Muscle of back (tissue), 3 donors: ENCODE measurements at regions not wholly inside any gene's neighbourhood (a gene's known extent, or its start where the extent isn't known, plus 50 kb on each side); places are given as distances from the start of the nearest gene placed in this dataset.

Experiments
- DNase-seq, 3 donors: peaks; one replicate each; pipeline versions ENCODE4 v3.0.0 to v3.0.0-alpha.2; 2013

DNA sequence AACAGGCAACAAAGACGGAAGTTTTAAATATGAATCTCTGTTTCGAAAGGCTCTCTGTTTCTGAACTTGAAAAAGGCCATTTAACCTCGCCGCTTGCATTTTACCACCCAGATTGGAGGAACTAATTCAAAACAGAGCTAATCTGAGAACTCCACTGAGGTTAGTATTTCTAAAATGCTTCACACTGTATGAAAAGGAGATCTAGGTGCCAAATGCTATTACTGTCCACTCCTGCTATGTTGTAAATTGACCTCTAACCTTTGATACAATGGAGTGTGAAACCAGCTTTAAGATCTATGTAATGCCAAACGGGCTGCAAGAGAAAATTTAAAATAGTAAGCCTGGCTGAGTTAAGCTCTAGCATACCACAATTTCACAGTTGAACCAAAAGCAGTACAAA is 364.5 kb downstream of the IRS1 start:
- DNase-seq, result no peak

DNA sequence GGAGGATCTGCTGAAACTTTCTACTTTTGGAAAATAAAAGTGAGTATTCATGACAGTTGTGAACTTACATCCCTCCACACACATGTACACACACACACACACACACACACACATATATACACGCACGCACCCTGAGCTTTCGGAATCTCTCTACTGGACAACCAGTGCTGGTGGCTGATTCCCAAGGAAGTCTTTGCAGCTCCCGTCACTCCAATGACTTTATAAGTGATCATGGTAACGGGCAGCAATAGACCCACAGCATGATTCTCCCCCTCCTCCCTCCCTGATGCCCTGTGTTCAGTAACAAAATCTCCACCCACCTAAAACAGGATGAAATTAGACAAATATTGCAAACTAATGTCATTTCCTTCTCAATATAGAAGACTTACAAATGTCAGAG is 364.9 kb downstream of the IRS1 start:
- no peak for DNase-seq

DNA sequence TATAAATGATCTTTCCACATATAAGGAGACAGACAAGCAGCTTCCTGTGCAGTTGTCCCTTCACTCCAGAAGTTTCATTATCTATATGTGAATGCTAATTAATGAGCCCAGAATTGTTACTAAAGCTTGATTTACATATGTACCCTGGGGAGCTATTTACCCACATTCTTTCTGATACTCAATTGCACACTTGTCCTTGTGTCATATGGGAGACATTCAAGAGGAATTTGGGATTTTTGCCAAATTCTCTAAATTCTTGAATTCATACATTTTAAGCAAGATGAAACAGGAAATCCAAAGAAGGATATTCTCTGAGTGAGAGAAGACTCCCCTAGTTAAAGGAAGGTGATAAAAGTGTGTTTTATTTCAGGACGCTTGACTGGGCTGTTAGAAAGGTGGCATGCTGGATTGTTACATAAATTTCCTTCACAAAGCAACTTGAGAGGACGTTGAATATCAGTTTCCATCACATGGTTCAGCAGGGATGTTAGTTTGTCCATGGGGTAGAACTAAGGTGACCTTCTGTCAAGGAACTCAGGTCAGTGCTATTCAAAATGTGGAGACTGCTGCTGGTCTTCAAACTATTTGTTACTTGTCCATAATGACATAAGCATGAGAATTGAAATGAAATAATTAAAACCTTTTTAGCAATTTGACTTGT is 368.2 kb downstream of the IRS1 start:
- DNase-seq, result peak in 2 of 3 donors; percentile 41 to 78

DNA sequence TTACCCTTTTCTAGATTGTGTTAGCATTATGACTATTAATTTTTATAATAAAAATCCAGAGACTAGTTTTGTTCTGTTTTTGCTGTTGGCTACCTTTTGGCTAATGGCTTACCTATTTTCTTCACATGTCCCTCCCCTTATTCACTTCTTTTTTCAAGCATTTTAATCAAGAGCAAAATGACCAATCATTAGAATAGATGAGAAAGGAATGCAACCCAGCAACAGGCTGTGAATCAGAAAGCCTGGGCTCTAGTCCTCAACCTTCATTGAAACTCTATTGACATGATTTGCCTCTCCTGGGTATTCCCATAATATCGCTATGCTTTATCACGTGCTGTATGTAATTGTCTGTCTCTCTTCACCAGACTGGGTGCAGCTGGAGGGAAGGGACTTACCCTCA is 370.1 kb downstream of the IRS1 start:
- no peak for DNase-seq

DNA sequence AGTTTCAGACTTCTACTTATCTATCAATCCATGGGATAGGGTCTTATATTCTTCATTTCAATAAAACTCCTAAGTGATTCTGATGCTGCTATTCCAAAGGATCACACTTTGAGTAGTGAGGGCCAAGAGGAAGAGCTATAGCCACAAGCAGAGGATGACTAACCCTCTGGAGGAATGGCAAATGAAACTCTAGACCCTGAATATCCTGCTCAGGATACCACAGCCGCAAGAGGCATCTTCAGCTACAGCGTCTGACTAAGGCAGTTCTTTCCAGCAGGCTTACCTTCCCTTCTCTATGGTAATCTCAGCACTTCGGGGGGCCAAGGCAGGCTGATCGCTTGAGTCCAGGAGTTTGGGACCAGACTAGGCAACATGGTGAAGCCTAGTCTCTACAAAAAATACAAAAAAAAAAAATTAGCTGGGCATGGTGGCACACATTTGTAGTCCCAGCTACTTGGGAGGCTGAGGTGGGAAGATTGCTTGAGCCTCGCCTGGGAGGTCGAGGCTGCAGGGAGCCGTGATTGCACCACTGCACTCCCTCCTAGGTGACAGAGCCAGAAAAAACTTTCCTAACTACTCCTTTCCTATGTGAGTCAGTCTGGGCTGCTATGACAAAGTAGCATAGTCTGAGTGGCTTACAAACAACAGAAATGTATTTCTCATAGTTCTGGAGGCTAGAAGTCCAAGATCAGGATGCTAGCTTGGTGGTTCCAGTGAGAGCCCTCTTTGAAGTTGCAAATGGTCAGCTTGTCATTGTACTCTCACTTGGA is 371.9 kb downstream of the IRS1 start:
- DNase-seq, result peak in 1 of 3 donors; percentile 92

DNA sequence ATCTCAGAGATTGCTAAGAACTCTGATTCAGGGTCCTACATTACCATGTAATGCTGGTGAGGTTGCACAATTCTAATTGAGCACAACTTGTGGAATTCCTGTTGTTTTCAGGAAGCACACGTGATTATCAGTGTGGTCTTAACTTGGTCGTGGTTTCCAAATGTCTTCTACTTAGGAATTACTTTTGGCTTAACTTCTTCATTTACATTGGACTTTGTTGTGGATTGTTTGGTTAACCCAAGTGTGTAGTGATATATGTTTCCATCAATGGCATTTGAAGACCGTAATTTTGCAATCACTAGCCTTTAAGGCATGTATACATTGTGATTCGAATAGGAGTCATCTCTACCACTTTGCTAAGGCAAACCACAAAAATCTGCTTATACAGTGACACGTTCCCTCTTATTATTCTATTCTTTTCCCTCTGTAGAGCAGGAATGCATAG is 373.3 kb downstream of the IRS1 start:
- peak in 1 of 3 donors; percentile 98 for DNase-seq

DNA sequence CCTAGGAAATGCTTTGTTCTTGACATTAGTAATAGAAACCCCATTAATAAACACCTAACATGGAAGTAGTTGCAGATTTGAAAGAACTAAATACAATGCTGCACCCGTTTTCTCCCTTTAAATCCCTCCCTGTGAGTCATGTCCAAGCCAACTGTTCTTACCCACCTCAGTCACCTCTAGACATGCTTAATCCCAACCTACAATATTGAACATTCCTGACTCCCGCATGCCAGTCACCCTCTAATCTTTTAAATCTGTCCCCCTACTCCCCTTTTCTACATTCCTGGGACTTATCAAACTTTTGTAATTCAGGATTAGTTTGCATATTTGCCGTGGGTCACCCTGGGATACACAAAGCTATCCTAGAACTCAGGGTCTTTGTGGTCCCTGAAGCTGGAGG is 374.6 kb downstream of the IRS1 start:
- DNase-seq, result no peak

DNA sequence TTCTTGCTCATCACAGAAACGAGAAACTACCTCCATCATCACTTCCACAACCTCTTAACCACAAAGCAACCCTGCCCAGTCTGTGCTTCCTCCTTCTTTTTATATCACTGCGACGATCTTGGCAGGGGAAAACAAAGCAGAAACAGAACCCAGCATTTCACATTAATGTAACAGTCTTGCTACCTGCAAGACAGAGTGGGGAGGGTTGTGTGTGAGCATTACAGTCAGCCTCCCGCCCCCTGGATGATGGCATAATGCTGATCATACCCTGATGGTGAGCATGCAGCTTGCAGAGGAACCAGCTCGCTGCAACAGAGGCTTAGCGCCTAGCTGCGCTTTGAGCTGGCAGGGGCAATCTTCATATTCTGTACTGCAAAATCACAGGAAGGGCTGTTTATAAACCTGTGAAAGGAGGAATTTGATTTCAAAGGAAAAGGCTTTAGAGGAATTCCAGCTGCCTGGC is 376.1 kb downstream of the IRS1 start:
- peak in 1 of 3 donors; percentile 50 for DNase-seq

DNA sequence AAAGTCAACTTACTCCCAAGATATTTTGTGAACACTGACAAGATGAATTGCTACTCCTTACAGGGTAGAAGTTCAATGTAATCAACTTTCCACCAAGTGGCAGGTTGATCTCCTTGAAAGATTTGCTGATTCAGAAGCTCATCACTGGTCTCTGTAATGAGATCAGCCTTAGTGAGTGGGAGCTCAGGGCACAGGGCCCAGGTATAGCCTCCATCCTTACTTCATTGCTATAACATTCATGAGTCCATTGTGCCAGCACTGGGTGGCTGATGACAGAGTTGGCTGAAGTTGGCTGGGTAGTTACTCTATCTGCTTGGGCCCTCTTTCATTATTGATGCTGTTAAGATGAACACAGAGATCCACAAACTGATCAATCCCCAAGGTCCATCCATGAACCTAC is 379.0 kb downstream of the IRS1 start:
- no peak for DNase-seq

DNA sequence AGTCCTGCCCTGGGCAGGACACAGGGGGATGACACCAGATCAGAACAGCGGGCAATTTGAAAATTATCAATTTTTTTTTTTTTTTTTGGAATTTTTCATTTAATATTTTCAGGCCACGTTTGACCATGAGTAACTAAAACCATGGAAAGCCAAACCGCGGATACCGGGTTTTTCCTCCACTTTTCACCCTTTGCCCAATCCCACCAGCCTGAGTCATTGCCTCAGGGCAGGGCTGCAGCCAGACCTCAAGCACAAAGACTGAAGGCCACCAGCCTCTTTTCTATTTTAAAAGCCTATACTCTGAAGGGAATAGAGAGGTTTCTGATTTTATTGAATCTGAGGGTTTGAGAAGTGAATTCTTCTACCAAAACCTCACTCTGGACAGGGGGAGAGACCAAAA is 381.1 kb downstream of the IRS1 start:
- DNase-seq, result no peak

DNA sequence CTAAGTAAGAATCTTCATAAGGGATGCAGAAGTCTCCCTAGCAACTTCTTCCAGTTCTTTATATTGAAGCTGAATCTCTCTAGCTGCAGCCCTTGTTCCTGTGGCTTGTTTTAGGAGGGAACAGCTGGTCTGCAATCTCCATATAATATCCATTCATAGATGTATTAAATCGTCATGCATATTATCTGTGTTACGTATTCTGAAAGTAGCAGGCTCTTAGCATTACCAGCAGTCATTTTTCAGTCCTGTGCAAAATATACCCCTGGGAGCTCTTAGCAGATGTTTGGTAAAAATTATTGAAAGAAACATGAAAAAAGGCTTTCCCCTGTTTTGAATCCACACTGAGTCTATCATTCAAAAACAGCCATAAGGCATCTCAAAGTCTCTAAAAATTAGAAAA is 385.3 kb downstream of the IRS1 start:
- DNase-seq, result peak; percentile 74 to 90 (median 82)

DNA sequence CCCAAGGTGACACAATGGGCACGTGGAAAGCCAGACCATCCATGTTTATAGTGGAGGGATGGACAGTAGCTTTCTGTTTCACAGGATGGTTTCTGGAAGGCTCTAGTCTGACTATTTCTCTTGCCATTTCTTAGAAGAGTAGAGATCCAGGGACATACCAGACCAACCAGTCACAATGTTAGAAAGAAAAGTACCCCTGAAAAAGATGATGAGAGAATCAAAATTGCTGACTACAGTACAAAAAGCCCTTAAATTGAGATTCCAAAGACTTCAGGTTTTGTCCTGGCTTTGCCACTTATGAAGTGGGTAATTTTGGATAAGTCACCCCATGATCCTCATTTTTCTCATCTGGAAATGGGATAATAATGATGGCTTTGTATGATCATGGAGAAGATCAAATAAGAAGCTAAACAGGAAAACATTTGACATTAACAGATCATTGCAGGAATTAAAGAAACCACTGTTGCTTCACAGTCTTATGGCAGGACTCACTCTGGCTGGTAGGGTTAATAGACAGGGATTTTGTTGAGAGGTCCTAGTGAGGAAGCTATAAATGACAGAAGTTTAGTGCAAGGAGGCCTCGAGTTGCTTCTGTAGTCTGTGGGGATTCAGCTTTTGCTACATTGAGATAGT is 386.0 kb downstream of the IRS1 start:
- DNase-seq, result no peak

DNA sequence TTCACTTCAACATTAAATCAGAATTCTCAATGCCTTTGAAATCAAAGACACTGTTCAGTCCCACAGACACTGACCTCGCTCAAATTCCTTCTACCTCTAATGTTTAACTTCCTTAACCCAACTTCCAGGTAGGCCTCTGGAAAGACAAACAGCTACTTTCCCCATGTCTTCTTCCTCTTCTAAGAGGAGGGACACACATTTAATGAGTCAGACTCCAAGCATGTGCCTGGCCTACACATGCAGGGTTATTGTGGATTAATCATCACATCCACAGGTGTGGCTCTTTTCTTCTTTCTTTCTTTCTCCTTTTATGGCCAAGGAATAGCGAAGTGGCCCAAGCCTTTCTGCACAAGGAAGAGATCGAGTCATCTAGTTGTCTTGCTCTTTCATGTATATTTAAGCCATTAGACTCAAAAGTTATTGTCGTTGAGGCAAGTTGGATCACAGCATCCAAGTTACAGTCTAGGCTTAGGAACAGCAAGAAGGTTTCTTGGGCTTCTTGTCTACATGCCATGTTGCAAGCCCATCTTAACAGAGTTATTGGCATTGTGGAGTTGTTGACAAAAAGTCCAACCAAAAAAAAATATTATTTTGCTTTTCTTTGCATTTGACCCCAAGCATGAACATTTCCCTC is 387.8 kb downstream of the IRS1 start:
- peak in 1 of 3 donors; percentile 51 for DNase-seq

DNA sequence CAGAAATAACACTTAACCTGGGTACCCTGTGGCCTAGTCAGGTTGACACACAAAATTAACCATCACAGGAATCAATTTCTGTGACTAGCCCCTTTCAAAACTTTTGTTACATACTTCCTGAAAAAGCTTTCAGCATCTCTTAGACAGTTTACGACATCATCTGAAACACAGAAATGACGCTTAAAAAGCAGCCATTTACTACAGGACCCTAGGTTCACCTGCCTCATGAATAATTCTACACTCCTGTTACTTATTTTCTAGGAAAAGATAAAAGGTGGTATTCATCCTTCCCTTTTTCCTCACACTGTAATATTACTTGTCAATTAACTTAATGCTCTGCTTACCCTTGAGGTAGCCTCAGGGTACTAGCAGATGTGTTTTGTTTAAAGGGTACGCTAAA is 388.4 kb downstream of the IRS1 start:
- no peak for DNase-seq

DNA sequence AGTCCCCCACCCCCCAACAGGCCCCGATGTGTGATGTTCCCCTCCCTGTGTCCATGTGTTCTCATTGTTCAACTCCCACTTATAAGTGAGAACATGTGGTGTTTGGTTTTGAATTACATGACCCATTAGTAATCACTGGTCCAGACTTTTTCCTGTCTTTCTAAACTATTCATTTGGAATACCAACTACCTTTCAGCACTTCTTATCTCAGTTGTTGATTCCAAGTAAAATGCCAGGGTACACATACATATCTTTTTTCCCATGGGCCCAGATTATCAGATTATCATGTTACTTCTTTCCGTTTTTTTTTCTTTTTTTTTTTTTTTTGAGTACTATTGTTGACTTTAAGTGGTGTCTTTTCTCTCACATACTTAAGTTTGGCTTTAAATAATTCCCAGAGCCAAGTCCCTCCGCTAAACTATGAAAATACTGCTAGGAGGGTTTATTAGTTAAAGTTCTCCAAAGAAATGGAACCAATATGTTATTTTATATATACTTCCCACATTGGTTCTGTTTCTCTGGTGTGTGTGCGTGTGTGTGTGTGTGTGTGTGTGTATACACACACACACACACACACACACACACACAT is 389.3 kb downstream of the IRS1 start:
- DNase-seq, result peak in 2 of 3 donors; percentile 28 to 33

DNA sequence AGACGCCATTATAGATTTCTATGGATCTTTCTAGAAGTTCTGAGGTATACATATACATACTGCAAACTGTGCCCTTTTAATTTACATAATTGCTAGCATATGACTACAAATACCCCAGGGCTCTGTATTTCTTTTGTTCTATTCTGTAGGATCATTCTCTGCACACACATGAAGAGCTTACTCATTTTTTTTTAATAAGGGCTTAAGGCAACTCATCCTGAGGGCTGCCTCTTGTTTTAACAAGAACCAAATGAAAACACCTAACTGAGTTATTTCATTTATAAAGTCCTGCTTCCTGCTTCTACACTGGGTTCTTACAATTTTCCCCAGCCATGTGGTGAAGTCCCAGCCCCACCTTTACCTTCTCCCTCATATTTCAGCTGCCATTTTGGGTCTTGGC is 390.5 kb downstream of the IRS1 start:
- DNase-seq, result no peak

DNA sequence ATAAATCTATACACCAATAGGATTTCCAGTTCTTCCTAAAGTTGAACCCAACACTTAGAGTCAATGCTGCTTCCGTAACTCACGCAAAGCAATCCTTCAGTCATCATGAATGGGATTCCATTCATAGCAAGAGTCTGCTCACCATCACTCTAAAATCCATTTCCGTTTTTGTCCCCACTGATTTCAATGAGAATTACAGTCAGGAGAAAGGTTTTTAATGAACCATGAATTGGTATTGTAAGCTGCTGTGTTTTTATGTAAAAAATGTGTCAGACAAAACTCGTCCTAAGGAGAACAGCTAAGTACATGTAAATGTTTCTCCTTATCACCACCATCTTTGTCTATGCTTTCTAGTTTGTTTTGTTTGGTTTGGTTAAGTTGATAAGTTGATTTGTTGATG is 391.5 kb downstream of the IRS1 start:
- no peak for DNase-seq

DNA sequence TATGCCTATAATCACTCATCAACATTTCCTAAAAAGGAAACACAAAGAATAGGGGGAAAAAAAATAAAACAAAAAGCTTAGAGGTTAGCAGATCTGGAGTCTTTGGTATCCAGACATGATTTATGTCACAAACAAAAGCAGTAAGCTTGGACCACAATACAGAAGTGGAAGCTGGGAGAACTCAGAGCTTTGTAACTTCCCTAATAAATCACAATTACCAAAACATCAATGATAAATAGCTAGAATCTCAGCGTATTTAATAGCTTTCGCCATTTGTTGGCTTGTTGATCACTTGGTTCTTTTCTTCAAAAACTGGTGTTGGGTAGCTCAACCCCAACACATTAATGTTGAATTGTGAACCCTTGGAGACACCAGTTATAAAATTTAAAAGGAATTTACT is 392.5 kb downstream of the IRS1 start:
- no peak for DNase-seq

DNA sequence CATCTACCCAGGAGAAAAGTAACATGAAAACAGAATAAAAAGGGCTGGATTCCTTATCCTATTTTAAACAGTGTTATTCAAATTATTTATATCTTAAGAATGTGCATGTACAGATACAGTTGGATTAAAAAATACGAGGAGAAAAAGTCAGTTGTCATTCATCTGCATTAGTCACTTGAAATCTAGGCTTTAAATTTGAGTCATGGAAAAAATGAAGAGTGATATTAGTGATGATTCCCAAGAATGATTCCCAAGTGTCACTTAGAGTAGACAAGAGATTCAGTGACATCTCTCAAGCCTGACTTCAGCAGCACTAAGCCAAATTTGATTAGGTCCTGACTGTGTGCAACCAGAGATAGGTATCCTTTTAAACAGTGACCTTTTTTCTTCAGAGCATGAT is 394.2 kb downstream of the IRS1 start:
- DNase-seq, result no peak

DNA sequence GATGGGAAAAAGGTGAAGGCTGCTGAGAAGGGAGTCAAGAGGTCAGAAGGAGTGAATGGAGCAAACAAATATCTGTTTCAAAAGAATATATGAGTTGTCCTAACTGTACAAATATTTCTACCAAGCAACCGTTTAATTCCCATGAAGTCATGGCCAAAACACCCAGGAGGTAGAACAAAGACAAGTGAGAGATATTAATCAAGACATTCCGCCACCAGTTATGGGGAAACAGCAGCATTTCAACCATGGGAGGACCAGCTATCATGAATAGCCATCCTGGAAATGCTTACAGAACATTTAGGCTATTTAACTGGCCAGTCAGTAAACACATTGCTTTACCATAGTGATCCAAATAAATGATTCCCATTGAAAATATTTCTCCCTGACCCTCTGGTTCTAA is 396.3 kb downstream of the IRS1 start:
- DNase-seq, result no peak

DNA sequence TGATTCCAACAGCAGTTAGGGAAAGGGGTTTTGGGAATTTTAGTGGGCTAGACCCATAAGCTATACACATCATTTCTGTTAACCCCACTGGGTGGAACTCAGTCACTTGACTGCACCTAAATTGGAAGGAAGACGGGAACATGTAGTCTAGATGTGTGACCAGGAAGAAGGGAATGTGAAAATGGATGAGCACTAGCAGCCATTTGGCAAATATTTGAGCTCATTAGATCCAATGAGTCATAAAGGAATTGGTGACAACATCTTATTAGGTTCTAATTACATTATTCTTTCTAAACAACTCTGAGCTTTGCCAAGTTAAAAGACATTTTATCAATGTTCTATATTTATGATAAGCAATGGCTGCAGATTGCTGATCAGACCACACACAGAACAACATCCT is 400.6 kb downstream of the IRS1 start:
- no peak for DNase-seq

DNA sequence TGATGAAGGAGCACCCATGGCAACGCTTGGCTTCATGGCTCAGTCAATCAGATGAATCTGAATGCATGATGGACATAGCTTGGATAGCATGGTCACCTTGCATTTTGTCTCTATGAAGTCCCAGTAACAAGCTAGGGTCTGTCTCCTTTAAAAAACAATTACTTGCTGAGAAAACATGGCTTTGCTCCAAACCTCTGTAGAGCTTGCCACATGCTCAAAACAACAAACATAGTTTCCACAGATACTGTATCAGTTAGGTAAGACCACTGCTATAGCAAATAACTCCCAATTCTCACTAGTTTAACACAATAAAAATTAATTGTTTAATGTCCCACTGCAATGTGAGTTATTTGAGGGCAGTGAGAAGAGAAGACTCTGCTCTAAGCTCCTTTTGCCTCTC is 401.0 kb downstream of the IRS1 start:
- peak in 1 of 3 donors; percentile 55 for DNase-seq
